Stimulated activated CD8-positive, alpha-beta memory T cell treated with anti-CD3 and anti-CD28 coated beads, Interleukin-4, amount 100 ng/mL, for 48 hours (primary cell): ENCODE measurements at regions not wholly inside any gene's neighbourhood (a gene's known extent, or its start where the extent isn't known, plus 50 kb on each side); places are given as distances from the start of the nearest gene placed in this dataset.

Source experiments
- DNase-seq: peaks from one replicate; pipeline ENCODE4 v3.0.0-alpha.2; 2020

GRCh38 chr1:106957795-106958194 is 98.7 kb upstream of the PRMT6 start:
- DNase-seq: no peak

DNA sequence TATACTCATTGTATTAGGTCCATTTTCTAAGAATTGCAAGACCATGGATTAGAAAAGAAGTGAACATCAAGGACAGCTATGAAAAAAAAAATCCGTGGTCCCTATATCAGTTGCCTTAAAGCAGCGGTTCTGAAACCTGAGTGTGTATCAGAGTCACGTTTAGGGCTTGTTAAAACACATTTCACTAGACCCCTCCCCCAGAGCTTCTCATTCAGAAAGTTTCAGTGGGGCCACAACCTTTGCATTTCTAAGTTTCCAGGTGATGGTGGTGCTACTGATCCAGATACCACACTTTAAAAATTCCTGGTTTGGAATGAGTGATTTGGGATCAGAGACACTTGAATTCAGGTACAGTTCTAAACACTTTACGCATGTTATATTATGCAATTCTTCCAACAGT is 96.1 kb upstream of the PRMT6 start:
- DNase-seq: no peak

DNA sequence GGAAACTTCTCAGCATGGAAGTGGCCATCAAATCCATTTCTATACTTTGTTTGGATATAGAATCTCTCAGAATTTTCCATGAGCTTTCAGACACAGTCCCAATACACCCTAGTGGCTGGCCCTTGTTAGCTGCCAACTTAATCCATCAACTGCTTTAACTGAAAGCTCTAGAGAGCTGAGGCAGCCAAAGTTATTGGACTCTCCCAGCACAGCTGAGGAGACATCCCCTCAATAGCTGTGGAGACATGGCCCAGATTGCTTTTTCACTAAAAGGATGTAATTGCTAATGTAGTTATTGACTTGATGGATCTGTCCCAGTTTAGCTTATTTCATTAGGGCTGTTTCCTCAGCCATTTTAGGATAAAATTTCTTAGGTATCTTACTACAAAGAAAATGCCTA is 94.8 kb upstream of the PRMT6 start:
- DNase-seq: no peak

DNA sequence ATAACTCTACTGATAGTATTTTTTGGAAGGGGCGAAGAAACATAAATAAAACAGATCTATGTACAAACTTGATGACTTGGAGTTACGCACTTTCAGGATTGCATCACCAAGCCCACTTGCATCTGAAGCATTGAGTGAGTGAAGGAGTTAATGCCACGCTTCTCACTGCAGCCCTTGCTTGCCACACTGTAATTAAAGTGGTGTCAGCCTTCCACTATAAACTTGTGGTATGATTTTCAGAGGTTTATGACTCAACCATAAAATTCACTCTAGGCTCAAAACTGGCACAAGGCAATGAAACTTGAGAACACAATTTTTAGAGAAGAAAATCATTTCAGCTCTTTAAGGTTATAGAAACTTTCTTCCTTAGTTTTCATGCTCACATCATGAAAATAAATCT is 93.9 kb upstream of the PRMT6 start:
- no peak for DNase-seq

DNA sequence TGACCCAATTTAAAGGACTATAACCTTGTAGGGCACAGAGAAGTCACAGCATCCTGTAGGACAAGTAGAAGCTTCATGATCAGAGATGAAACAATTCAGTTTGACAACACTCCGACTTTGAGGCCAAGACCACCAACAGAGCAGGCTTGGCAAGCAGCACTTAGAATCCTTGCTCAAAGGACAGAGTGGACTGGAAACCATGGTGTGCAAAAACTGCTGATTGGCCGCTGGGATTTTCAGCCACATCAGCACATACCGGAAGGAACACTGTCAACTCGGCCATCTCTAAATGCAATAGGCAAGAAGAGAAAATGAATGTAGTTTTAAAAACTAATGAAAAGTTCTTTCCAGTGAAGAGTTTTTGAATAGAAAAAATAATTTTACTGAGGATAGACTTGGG is 92.0 kb upstream of the PRMT6 start:
- DNase-seq: no peak

GRCh38 chr1:106968644-106969043 is 87.8 kb upstream of the PRMT6 start:
- no peak for DNase-seq

- no peak for DNase-seq
Observed at GRCh38 chr1:106969731-106970130, 86.7 kb upstream of the PRMT6 start.

GRCh38 chr1:106972074-106972473 is 84.4 kb upstream of the PRMT6 start:
- no peak for DNase-seq

DNA sequence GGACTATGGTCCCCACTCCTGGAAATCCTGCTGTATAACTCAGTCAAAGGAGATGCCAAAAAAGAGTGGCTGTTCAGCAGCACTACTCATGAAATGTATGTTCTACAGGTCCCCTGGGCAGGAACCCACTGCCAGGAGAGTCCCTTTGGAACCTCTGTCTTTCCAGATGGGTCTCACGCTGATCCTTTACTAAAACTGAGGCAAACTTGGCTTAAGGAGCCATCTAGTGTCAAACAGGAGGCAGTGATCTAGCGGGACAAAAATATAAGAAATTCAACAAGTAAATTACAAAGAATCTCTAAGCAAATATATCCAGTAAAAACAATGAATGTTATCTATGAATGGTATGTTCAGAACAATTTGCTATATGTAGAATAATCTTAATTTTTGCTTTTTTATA is 80.5 kb upstream of the PRMT6 start:
- no peak for DNase-seq

DNA sequence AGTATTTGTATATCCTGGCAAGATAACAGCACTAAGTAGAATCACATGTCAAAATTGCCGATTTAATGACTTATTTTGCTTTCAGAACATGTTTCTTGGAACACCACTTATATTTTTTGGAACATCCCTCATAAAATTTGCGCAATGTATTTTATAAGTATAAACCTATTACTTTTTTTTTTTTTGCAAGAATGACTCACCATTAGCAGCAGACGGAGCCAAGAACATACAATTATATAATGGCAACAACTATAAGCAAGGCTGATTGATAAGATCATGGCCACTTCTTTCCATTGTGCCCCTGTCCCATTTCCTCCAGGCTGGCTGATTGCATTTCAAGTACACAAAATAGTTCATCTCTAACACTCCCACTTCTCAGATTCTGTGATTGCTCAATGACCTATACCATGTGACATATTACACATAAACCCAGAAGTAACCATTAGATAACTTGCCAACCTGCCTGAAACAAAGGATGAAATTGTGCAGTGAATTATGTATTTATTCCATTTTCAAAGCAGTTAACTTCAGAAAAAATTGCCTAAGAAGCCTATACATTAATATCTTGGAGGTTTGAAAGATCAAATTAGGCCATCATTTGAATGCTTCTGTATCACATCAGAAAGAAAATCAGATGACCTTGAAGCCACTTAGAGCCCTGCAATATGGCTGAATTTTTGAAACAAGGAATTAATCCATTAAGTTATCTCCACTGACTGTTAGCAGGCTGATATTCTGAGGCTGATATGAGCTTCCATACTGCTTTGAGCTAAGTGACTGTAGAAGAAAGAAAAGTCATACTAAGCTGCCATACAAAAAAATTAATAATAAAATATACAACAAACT is 77.8 kb upstream of the PRMT6 start:
- DNase-seq: no peak

DNA sequence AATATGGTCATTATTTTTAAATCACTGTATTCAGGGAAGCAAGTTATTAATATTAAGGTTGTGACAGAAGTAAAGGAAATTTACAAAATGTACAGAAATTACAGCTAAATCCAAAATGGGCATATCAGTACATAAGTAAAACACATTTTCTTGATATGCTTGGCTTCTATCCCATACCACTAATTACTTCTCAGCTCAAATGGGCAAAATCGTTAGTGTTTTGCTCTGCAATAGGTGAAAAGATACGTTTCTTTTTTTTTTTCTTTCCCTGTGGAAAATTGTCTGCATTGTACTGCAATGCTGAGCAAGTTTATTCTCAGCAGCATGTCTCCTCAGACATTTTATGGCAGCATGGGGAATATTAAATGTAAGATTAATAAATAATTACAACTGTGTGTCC is 77.1 kb upstream of the PRMT6 start:
- no peak for DNase-seq

- DNase-seq: no peak
Observed at GRCh38 chr1:106980121-106980520, 76.4 kb upstream of the PRMT6 start.

DNA sequence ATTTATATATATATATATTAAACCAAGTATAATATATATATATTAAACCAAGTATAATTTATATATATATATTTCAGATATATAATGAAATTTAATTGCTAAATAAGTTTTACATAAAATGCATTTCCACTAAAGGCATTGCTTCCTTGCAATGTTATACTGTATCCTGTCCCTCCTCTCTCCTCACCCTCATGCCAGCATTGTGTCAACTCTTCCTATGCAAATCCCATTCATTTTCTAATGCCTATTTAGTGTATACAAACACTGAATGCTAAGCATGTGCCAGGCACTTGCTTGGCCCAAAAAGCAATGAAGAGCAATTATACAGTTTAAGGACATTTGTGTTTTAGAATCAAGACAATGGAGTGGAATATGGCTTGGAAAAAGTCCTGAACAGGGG is 71.7 kb upstream of the PRMT6 start:
- no peak for DNase-seq

- DNase-seq: no peak
Observed at GRCh38 chr1:106986603-106987002, 69.9 kb upstream of the PRMT6 start.

DNA sequence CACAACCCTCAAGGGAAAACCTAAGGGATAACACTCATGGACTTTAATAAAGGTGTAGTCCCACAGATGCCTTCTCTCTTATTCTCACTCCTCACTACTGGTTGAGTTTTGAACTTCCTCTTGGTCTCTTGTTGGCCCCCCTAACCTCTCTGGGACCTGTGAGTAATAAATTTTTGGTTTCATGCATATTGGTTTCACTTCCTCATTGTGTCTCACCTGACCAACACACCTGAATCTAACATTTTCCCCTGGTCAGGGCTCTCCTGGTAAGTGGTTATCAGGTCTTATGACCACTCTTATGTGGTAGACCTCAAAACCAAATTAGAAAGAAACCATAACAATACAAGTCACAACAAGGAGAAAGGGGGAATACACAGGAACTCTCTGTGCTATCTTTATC is 60.5 kb upstream of the PRMT6 start:
- no peak for DNase-seq

DNA sequence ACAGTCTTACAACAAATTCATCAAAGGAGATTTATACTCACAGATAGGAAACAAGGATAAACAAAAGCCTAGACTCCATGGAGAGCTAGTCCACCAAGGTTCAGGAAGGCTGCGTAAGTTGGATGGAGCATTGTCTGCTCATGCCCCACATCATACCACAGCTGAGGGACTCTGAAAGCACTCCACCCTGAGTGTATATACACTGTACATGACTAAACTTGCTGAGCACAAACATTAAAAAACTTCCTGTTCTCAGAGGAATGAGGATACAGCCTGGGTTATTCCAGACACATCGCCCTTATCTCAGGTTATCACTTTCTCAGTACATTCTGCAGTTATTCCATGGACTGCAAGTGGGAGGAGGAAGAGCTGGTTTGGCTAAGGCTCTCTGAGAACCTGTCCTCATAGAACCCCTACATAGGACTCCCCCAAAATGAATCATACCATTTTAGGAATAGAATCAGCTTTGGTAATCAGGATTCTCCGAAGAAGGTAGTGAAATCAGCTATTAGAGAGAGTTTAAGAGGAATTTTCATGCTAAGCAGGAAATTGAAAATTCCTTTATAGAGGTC is 58.0 kb upstream of the PRMT6 start:
- DNase-seq: no peak

DNA sequence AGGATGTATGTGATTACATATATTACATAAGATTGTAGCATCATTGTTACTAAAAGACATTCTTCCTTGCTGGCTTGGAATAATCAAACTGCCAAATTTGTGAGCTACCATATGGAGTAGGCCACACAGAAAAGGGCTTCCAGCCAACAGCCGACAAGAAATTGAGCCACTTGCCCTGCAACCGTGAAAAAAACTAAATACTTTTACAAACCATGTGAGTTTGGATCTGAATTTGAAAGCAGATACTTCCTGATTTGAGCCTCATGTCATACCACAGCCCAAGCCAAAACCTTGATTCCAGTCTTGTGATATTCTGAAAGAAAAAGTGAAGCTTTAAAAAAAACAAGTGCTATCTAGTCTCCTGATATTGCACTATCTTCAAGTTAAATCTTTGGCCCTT is 55.6 kb upstream of the PRMT6 start:
- DNase-seq: no peak

DNA sequence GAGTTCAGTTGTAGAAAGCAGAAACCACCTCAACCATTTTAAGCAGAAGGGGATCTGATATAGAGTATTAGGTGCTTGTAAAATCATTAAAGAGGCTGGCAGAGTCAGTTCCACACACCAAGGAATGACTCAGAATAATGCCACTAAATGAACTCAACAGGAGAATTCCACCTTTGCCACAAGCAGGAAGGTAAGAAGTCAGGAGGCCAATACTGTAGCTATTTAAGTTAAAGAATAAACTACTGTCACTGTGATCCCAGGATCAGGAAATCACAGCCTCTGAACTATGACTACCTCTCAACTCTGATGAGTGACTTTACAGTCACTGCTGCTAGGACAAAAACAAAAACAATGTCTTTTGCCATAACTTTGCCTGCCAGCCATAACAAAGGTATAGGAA is 52.5 kb upstream of the PRMT6 start:
- no peak for DNase-seq

DNA sequence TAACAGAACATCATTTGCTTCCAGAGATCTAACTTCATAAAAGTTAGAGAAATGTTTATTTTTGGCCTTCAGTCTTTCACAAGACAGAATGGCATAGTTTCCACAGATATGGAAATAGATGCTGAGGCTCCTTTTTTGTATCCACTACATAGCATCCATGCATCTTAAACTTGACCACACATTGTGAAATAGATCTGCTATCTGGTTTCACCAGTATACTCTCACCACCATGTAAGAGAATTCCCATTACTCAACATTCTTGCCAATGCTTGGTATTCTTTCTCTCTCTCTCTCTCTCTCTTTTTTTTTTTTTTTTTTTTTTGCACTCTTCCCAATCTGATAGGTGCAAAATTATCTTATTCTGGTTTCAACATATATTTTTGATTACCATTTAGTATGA is 52.1 kb upstream of the PRMT6 start:
- DNase-seq: no peak
